Fibroblast of villous mesenchyme (primary cell): ENCODE measurements at regions not wholly inside any gene's neighbourhood (a gene's known extent, or its start where the extent isn't known, plus 50 kb on each side); places are given as distances from the start of the nearest gene placed in this dataset.

Source experiments
- DNase-seq: peaks from one replicate; pipeline ENCODE4 v3.0.0-alpha.2; 2010; ENCODE audit warnings: low read depth
- H3K4me3 ChIP-seq: 2 replicates; pipeline ENCODE4 v1.5.1; 2011; ENCODE audit warnings: low read depth, mild to moderate bottlenecking, low read length
- CTCF ChIP-seq: IDR thresholded peaks from 2 replicates; pipeline ENCODE4 v1.5.1; 2012; ENCODE audit warnings: low read depth, mild to moderate bottlenecking, low read length; ENCODE audit not compliant: insufficient read depth

GRCh38 chr6:56335726-56336125, 88.3 kb upstream of the COL21A1 start:
- TF ChIP-seq CTCF, result no peak
- H3K4me3 ChIP-seq, result no peak overlapping the region
- peak; percentile 88 for DNase-seq

GRCh38 chr6:56334937-56335336, 87.6 kb upstream of the COL21A1 start:
- no peak for TF ChIP-seq CTCF
- DNase-seq, result no peak
- no peak overlapping the region for H3K4me3 ChIP-seq

- DNase-seq, result peak; percentile 65
- H3K4me3 ChIP-seq, result no peak overlapping the region
- TF ChIP-seq CTCF, result no peak
These were observed 82.1 kb upstream of the COL21A1 start for GRCh38 chr6:56329271-56330050.

- no peak for TF ChIP-seq CTCF
- no peak overlapping the region for H3K4me3 ChIP-seq
- DNase-seq, result peak; percentile 5
These were observed 81.3 kb upstream of the COL21A1 start for GRCh38 chr6:56328728-56329090.

GRCh38 chr6:56327946-56328727, 80.8 kb upstream of the COL21A1 start:
- no peak overlapping the region for H3K4me3 ChIP-seq
- peak; percentile 3 for DNase-seq
- TF ChIP-seq CTCF, result no peak

GRCh38 chr6:56324396-56324795, 77.0 kb upstream of the COL21A1 start:
- H3K4me3 ChIP-seq, result no peak overlapping the region
- DNase-seq, result no peak
- no peak for TF ChIP-seq CTCF

GRCh38 chr6:56318851-56319250, 71.5 kb upstream of the COL21A1 start:
- no peak overlapping the region for H3K4me3 ChIP-seq
- no peak for TF ChIP-seq CTCF
- no peak for DNase-seq
